CD4-positive, alpha-beta T cell (primary cell): ENCODE measurements at regions not wholly inside any gene's neighbourhood (a gene's known extent, or its start where the extent isn't known, plus 50 kb on each side); places are given as distances from the start of the nearest gene placed in this dataset.

Experiments
- ATAC-seq: fragments of 200-7000 bp; cut with Tn5 transposase; one replicate; pipeline ENCODE4 v1.10.0; 2022; ENCODE audit warnings: mild to moderate bottlenecking; ENCODE audit not compliant: poor library complexity
- CTCF ChIA-PET: fragments of 350-600 bp; sonication (Branson Sonifier 250); formaldehyde crosslinking; loops from one replicate; lab custom pipeline; 2021; ENCODE audit warnings: antibody characterized with exemption, inconsistent platforms; lab: Charles Lee
- POLR2A ChIA-PET: fragments of 350-600 bp; sonication (Branson Sonifier 250); formaldehyde crosslinking; loops from one replicate; lab custom pipeline; 2021; ENCODE audit warnings: antibody characterized with exemption, inconsistent platforms; lab: Charles Lee
- DNase-seq, 14 experiments: peaks; one replicate each; pipeline ENCODE4 v3.0.0-alpha.2; 2013 to 2020; ENCODE audit warnings: mixed read lengths in 2 of 14
- H3K27ac ChIP-seq, 2 donors: one replicate each; pipeline versions ENCODE4 v1.5.1 to v1.7.0; 2013; ENCODE audit warnings: low read length in 2 of 2, low read depth in 1 of 2, mild to moderate bottlenecking in 1 of 2
- H3K27me3 ChIP-seq, 2 experiments: 1 replicate in 1 of 2; 2 replicates in 1 of 2; pipeline versions ENCODE4 v1.6.1 to v1.7.0; 2013; ENCODE audit warnings: low read length in 2 of 2, control low read depth in 1 of 2, mild to moderate bottlenecking in 1 of 2, moderate library complexity in 1 of 2; ENCODE audit not compliant: insufficient read depth in 2 of 2, control insufficient read depth in 1 of 2
- H3K36me3 ChIP-seq: one replicate; pipeline ENCODE4 v1.6.1; 2013; ENCODE audit warnings: low read length, control low read depth; ENCODE audit not compliant: insufficient read depth
- H3K4me1 ChIP-seq: one replicate; pipeline ENCODE4 v1.6.1; 2013; ENCODE audit warnings: low read length, control low read depth; ENCODE audit not compliant: insufficient read depth
- H3K4me3 ChIP-seq: one replicate; pipeline ENCODE4 v1.5.1; 2013; ENCODE audit warnings: mild to moderate bottlenecking, low read length, moderate library complexity
- H3K9me3 ChIP-seq, 2 experiments: 1 replicate in 1 of 2; 2 replicates in 1 of 2; pipeline versions ENCODE4 v1.6.1 to v1.7.0; 2013; ENCODE audit warnings: low read length in 2 of 2, mild to moderate bottlenecking in 2 of 2, control low read depth in 1 of 2, moderate library complexity in 1 of 2; ENCODE audit not compliant: control insufficient read depth in 1 of 2, insufficient read depth in 1 of 2
- H3K27ac Mint-ChIP-seq: one replicate; pipeline ENCODE4 v1.8.0; 2020; ENCODE audit warnings: mixed read lengths
- H3K27me3 Mint-ChIP-seq: one replicate; pipeline ENCODE4 v1.8.0; 2021; ENCODE audit warnings: mixed read lengths
- H3K36me3 Mint-ChIP-seq: one replicate; pipeline ENCODE4 v1.8.0; 2021; ENCODE audit warnings: low read depth, mixed read lengths
- H3K4me1 Mint-ChIP-seq: one replicate; pipeline ENCODE4 v1.8.0; 2021; ENCODE audit warnings: low read depth, mixed read lengths
- H3K4me3 Mint-ChIP-seq: one replicate; pipeline ENCODE4 v1.8.0; 2020; ENCODE audit warnings: mild to moderate bottlenecking, mixed read lengths
- H3K9me3 Mint-ChIP-seq: one replicate; pipeline ENCODE4 v1.8.0; 2020; ENCODE audit warnings: mixed read lengths
- intact Hi-C, 2 experiments: fragments of 100-400 bp; cut with DNase I in 1 of 2; cut with micrococcal nuclease in 1 of 2; formaldehyde crosslinking; loops; one replicate each; pipeline versions ENCODE4 v1.15.1 to v1.9.0; 2023 to 2025; cut with DNase I, micrococcal nuclease
- TF ChIP-seq, protein P1 (sequence below): fragments of 200-600 bp; IDR thresholded peaks from one replicate; pipeline ENCODE4 v1.8.0; 2022; ENCODE audit warnings: antibody characterized with exemption, mild to moderate bottlenecking

DNA sequence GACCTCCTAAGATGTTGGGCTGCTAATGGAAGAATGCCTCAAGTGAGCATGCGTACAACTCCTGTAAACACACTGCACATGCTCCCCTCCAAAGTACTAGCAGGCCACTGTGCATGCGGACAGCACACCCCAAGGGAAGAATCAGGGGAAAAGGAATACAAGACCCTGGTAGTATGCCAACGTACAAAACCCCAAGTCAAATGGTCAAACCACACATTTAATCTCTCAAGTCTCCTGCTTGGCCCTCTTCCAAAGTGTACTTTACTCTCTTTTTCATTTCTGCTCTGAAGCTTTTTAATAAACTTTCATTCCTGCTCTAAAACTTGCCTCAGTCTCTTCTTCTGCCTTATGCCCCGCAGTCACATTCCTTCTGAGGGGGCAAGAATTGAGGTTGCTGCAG, 466.4 kb downstream of the DMRTA1 start:
- TF ChIP-seq, protein P1, sequence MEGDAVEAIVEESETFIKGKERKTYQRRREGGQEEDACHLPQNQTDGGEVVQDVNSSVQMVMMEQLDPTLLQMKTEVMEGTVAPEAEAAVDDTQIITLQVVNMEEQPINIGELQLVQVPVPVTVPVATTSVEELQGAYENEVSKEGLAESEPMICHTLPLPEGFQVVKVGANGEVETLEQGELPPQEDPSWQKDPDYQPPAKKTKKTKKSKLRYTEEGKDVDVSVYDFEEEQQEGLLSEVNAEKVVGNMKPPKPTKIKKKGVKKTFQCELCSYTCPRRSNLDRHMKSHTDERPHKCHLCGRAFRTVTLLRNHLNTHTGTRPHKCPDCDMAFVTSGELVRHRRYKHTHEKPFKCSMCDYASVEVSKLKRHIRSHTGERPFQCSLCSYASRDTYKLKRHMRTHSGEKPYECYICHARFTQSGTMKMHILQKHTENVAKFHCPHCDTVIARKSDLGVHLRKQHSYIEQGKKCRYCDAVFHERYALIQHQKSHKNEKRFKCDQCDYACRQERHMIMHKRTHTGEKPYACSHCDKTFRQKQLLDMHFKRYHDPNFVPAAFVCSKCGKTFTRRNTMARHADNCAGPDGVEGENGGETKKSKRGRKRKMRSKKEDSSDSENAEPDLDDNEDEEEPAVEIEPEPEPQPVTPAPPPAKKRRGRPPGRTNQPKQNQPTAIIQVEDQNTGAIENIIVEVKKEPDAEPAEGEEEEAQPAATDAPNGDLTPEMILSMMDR = no peak
- H3K27me3 Mint-ChIP-seq = no peaks in the 10 kb centered on the region
- DNase-seq (no peak), ATAC-seq (no peak)
- Histone ChIP-seq H3K36me3 (no peaks in the 10 kb centered on the region), H3K4me3 (no peak overlapping the region), H3K9me3 (peaks cover 0 to 4% of the 10 kb centered on the region in 2 experiments), H3K4me1 (no peaks in the 10 kb centered on the region), H3K27ac (no peak overlapping the region), H3K27me3 (no peaks in the 10 kb centered on the region)
- no peak overlapping the region for H3K4me3 Mint-ChIP-seq
- POLR2A ChIA-PET = no interaction called here
- no peaks in the 10 kb centered on the region for H3K36me3 Mint-ChIP-seq
- intact Hi-C loops = no loop called here
- H3K4me1 Mint-ChIP-seq = no peaks in the 10 kb centered on the region
- CTCF ChIA-PET = no interaction called here
- no peak overlapping the region for H3K27ac Mint-ChIP-seq
- H3K9me3 Mint-ChIP-seq = peaks cover 8% of the 10 kb centered on the region

DNA sequence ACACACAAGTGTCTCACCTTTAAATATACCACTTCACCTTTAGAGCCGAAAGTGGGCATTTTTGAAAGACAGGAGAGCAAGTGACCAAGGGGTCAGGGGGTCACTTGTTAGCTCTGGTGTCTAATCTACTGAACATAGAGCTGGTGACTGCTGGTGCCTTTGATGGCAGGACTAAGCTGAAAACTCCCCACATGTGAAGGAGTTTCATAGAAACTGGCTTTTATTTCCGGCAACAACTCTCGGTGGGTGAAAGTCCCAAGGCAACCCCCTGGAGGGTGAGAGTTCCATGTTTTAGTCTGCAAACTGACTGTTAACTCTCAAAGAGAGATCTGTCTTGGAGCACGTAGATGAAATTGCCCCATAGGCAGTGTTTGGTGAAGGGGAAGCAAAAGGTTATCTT, 466.9 kb downstream of the DMRTA1 start:
- intact Hi-C loops = no loop called here
- CTCF ChIA-PET = no interaction called here
- ATAC-seq = no peak

DNA sequence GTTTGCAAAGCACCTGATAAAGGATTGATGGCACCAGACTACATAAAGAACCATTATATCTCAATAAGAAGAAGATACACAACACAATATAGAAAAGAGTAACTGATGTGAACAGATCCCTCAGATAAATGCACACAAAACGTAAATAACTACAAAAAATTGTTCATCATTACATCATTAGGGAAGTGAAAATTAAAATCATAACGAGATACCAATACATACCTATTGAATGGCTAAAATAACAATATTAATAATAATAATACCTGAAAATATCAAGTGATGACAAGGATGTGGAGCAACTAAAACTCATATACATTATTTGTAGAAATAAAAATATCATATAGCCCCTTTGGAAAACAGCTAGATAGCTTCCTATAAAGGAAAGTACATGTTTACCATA, 469.5 kb downstream of the DMRTA1 start:
- no peak overlapping the region for H3K4me3 Mint-ChIP-seq
- ChIA-PET CTCF (no interaction called here), POLR2A (no interaction called here)
- H3K4me3 ChIP-seq = no peak overlapping the region
- no peak for DNase-seq
- no peak overlapping the region for H3K27ac Mint-ChIP-seq
- H3K27me3 Mint-ChIP-seq = no peaks in the 10 kb centered on the region
- no peaks in the 10 kb centered on the region for H3K4me1 Mint-ChIP-seq
- peaks cover 0 to 4% of the 10 kb centered on the region in 2 experiments for H3K9me3 ChIP-seq
- H3K4me1 ChIP-seq = no peaks in the 10 kb centered on the region
- H3K27me3 ChIP-seq = no peaks in the 10 kb centered on the region
- no peaks in the 10 kb centered on the region for H3K36me3 ChIP-seq
- no peak for ATAC-seq
- intact Hi-C loops = no loop called here
- H3K36me3 Mint-ChIP-seq = no peaks in the 10 kb centered on the region
- peaks cover 8% of the 10 kb centered on the region for H3K9me3 Mint-ChIP-seq
- TF ChIP-seq, protein P1 = no peak
- no peak overlapping the region for H3K27ac ChIP-seq

More for the DNA sequence above, 466.9 kb downstream of the DMRTA1 start:
- H3K4me1 Mint-ChIP-seq = no peaks in the 10 kb centered on the region
- Histone ChIP-seq H3K4me1 (no peaks in the 10 kb centered on the region), H3K36me3 (no peaks in the 10 kb centered on the region), H3K4me3 (no peak overlapping the region), H3K27me3 (no peaks in the 10 kb centered on the region), H3K9me3 (peaks cover 0 to 4% of the 10 kb centered on the region in 2 experiments), H3K27ac (no peak overlapping the region)
- TF ChIP-seq, protein P1 = no peak
- DNase-seq = no peak
- POLR2A ChIA-PET = no interaction called here
- H3K36me3 Mint-ChIP-seq = no peaks in the 10 kb centered on the region
- H3K27me3 Mint-ChIP-seq = no peaks in the 10 kb centered on the region
- peaks cover 8% of the 10 kb centered on the region for H3K9me3 Mint-ChIP-seq
- H3K27ac Mint-ChIP-seq = no peak overlapping the region
- no peak overlapping the region for H3K4me3 Mint-ChIP-seq
